VCaP (cell line): ENCODE measurements at regions not wholly inside any gene's neighbourhood (a gene's known extent, or its start where the extent isn't known, plus 50 kb on each side); places are given as distances from the start of the nearest gene placed in this dataset.

Experiments
- H3K27ac ChIP-seq: fragments of 450-650 bp; 2 replicates; pipeline ENCODE4 v1.5.1; 2017
- TF ChIP-seq, protein P1 (sequence below): fragments of 450-650 bp; conservative IDR thresholded peaks from 2 replicates; pipeline ENCODE4 v1.5.1; 2017; ENCODE audit warnings: mild to moderate bottlenecking, moderate library complexity

DNA sequence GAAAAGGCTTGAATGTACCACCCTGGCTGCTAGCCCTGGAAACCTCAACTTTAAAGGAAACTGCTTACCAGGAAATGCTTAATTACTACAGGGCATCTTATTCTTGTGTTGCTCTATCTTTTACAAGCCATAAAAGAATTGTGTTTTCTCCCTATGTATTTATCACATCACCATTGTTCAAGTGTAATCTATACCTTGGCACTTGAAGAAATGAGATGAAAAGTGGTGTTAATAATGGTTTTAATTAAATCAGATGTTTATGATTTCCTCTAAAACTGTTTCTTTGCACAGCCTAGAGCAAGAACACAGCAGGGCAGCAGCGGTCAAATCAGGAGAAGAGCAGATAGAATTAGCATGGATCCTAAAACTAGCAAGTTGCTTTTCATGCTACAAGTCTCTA lies 131.8 kb upstream of the RGMB start:
- H3K27ac ChIP-seq: no peak overlapping the region
- TF ChIP-seq, protein P1, sequence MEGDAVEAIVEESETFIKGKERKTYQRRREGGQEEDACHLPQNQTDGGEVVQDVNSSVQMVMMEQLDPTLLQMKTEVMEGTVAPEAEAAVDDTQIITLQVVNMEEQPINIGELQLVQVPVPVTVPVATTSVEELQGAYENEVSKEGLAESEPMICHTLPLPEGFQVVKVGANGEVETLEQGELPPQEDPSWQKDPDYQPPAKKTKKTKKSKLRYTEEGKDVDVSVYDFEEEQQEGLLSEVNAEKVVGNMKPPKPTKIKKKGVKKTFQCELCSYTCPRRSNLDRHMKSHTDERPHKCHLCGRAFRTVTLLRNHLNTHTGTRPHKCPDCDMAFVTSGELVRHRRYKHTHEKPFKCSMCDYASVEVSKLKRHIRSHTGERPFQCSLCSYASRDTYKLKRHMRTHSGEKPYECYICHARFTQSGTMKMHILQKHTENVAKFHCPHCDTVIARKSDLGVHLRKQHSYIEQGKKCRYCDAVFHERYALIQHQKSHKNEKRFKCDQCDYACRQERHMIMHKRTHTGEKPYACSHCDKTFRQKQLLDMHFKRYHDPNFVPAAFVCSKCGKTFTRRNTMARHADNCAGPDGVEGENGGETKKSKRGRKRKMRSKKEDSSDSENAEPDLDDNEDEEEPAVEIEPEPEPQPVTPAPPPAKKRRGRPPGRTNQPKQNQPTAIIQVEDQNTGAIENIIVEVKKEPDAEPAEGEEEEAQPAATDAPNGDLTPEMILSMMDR: no peak

DNA sequence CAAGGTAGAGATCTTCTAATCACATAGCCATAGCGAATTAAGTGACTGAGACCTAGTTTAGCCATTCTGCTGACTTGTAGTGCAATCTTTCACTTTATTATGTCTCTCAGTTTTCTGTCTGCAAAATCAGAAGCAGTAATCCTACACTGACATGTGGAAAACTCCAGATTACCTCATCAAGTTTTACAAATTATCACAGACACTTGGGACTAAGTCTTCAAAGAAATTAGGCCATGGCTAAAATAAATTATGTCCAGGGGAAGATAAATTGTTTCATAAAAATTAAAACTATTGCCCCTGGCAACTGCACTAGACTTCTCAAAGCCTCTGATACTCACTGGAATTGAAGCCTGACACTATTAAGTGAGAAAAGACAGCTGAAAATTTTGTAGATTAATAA lies 129.9 kb upstream of the RGMB start:
- H3K27ac ChIP-seq: no peak overlapping the region
- TF ChIP-seq, protein P1: no peak

DNA sequence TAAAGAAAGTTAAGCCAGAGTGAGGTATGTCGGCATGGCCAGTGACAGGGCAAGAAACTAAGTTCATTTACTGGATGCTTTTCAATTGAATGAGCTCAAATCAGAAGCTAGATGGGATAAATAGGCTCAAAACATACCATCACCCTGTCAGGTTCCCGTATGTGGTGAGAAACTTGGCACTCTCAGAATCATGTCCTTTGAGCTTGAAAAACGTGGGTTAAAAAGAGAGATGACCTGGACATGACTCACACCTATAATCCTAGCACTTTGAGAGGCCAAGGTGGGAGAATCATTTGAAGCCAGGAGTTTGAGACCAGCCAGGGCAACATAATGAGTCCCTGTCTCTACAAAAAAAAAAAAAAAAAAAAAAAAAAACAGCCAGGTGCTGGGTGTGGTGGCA lies 121.7 kb upstream of the RGMB start:
- TF ChIP-seq, protein P1: no peak
- no peak overlapping the region for H3K27ac ChIP-seq

DNA sequence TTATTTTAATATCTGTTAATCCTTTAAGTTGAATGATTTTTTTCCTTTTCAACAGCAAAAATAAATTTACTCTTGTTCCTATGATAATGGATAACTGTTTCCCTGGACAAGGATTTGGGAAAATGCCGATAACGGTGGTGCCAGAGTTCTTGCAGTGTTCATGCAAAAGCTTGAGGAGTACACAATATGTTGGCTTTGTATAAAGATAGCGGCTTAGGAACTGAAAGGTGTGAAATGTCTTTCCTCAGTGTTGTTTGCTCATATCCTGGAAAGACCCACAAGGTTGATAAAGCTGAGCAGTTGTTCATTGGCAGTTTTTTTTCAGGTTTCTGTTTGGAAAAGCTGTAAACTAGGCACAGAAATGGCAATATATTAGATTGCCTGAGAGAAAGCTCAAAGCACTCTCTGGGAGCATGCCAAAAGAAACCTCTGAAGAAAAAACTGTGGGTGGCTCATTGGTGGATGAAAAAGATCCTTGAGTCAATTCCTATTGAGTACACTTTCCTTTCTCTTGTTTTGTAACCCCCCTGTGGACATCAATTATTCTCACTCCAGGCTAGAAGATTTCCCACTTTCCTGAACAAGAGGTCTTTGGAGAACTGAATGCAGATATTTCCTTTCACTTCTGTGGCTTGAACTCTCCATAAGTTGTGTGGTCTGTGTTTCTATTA lies 117.2 kb upstream of the RGMB start:
- no peak overlapping the region for H3K27ac ChIP-seq
- TF ChIP-seq, protein P1: no peak

DNA sequence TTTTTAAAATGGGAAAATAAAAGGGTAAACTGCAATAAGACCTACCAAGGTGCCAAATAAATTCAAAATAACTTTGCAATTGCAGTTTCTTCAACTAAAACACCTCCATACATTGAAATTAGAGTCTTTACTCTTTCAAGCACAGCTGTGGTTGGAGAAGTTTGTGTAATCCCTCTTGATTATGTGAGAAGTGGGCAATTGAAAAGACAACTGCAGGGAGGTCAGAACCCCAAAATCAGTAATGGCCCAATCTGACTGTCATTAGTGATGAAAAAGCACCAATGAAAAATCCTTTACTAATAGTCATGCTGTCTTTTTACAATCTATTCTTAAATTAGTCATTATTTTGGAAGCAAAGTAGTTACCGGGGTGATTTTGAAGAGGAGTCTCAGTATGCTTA lies 116.7 kb upstream of the RGMB start:
- H3K27ac ChIP-seq: no peak overlapping the region

DNA sequence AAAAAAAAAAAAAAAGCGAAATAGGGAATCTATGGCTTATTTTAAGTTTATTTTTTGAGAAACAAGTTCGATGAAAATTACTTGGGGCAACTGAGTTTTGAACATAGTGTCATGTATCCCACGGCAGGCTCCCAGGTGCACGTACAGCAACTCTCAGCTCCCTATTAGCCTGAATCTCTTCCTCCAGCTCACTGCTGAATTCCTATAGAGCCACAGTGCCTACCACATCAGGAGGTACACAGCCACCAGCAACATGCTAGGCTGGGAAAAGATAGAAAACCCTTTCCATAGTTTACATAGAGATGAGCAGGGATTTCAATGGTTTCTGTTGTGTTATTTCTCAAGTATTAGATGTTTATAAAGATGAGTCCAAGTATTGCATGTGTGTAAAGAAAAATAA lies 115.9 kb upstream of the RGMB start:
- TF ChIP-seq, protein P1: no peak
- H3K27ac ChIP-seq: no peak overlapping the region

More for the DNA sequence above, 116.7 kb upstream of the RGMB start:
- TF ChIP-seq, protein P1: no peak

DNA sequence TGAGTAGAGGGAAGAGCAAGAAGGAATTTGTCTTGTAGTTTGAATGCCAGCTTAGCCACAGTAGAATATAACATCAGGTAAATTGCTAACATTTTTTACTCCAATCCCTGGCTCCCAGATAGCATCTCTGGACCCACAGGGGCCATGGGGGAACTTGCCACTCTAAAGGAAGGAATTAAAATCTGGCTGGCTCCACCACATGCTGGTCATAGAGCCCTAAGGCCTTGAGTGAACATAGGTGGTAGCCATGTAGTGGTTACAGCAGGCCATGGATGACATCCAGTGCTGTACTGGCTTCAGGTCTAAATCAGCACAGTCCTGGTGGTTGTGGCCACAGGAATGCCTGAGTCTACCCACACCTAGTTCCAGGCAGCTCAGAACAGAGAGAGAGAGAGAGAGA lies 109.9 kb upstream of the RGMB start:
- TF ChIP-seq, protein P1: no peak
- no peak overlapping the region for H3K27ac ChIP-seq
